H1 (cell line): ENCODE measurements at regions not wholly inside any gene's neighbourhood (a gene's known extent, or its start where the extent isn't known, plus 50 kb on each side); places are given as distances from the start of the nearest gene placed in this dataset.

Experiments used
- CEBPB ChIP-seq: IDR thresholded peaks from 2 replicates; pipeline ENCODE4 v1.6.1; 2012; ENCODE audit warnings: low read depth, low read length
- EZH2 ChIP-seq: fragments of 200-600 bp; sonication (generic); IDR thresholded peaks from 2 replicates; pipeline ENCODE4 v1.7.1; 2012; ENCODE audit warnings: low read depth, mild to moderate bottlenecking, moderate library complexity, low read length, inconsistent platforms; ENCODE audit not compliant: severe bottlenecking
- POLR2A ChIP-seq, 2 experiments: IDR thresholded peaks; 1 replicate in 1 of 2; 2 replicates in 1 of 2; pipeline ENCODE4 v1.6.1; 2011; ENCODE audit warnings: low read depth in 2 of 2, low read length in 2 of 2, mild to moderate bottlenecking in 2 of 2; ENCODE audit errors: control extremely low read depth in 1 of 2
- RAD21 ChIP-seq, 2 experiments: IDR thresholded peaks in 1 of 2; conservative IDR thresholded peaks in 1 of 2; 2 replicates each; pipeline ENCODE4 v1.6.1; 2011; ENCODE audit warnings: low read depth in 2 of 2, low read length in 2 of 2, improper control_type of control experiment in 1 of 2, inconsistent platforms in 1 of 2, mild to moderate bottlenecking in 1 of 2, moderate library complexity in 1 of 2
- TF ChIP-seq, protein P1 (sequence below), 3 experiments: IDR thresholded peaks; 1 replicate in 2 of 3; 2 replicates in 1 of 3; pipeline versions ENCODE4 v1.5.1 to v1.6.1; 2011; ENCODE audit warnings: low read length in 3 of 3, mild to moderate bottlenecking in 3 of 3, inconsistent platforms in 2 of 3, low read depth in 1 of 3, moderate library complexity in 1 of 3; ENCODE audit not compliant: insufficient read depth in 1 of 3; ENCODE audit errors: control extremely low read depth in 1 of 3

- no peak for TF ChIP-seq CEBPB
- no peak for TF ChIP-seq POLR2A (IDR thresholded peaks at IDR 0.05; ENCODE audit: control extremely low read depth in 1 of 2, low read depth in 2 of 2, low read length in 2 of 2)
- TF ChIP-seq EZH2, result no peak
- TF ChIP-seq, protein P1, sequence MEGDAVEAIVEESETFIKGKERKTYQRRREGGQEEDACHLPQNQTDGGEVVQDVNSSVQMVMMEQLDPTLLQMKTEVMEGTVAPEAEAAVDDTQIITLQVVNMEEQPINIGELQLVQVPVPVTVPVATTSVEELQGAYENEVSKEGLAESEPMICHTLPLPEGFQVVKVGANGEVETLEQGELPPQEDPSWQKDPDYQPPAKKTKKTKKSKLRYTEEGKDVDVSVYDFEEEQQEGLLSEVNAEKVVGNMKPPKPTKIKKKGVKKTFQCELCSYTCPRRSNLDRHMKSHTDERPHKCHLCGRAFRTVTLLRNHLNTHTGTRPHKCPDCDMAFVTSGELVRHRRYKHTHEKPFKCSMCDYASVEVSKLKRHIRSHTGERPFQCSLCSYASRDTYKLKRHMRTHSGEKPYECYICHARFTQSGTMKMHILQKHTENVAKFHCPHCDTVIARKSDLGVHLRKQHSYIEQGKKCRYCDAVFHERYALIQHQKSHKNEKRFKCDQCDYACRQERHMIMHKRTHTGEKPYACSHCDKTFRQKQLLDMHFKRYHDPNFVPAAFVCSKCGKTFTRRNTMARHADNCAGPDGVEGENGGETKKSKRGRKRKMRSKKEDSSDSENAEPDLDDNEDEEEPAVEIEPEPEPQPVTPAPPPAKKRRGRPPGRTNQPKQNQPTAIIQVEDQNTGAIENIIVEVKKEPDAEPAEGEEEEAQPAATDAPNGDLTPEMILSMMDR (IDR thresholded peaks at IDR 0.05; ENCODE audit: control extremely low read depth in 1 of 3, insufficient read depth in 1 of 3, low read depth in 1 of 3, low read length in 3 of 3), result no peak
- TF ChIP-seq RAD21 (IDR thresholded peaks at IDR 0.05 in 1 of 2, conservative IDR thresholded peaks at IDR 0.05 in 1 of 2; ENCODE audit: low read depth in 2 of 2, low read length in 2 of 2), result no peak
These were observed 245.4 kb upstream of the KRR1 start for GRCh38 chr12:75756771-75757170.
